ENCODE measurements at regions not wholly inside any gene's neighbourhood (a gene's known extent, or its start where the extent isn't known, plus 50 kb on each side); places are given as distances from the start of the nearest gene placed in this dataset.

DNA sequence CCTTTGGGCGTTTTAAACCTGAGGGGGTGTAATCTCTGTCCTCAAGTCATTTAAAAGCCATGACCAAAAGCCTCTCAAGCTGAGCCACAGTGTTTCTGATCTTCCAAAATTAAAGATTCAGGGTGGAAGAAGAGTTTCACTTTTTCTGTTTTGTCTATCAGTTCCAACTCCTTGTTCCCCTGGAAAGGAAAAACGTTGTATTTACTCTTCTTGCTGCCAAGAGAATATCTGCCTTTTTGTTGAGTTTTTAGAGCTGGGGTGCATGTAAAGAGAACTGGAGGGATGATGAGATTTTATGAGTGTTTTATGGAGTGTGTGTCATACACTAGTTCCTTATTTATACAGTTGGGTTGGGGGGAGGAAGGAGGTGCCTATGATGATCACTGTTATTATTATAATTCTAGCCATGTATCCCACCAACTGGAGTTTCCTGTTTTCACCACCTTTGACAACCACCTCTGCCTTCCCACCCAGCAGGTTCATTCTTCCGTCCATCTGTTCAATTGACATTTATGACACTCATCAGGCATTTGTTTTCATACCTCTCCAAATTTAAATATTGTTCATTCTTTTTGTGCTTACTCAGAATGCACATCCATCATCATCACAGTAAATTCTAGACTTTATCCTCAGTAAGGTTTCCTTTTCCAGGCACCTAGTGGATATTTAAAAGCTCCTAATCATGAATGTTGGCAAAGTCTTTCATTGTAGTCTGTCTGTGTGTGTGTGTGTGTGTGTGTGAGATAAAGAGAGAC lies 97.9 kb upstream of the MPDZ start:
- Histone ChIP-seq H3K27ac (no peak overlapping the region), H3K4me1 (ENCODE audit: low read depth) (no peaks in the 10 kb centered on the region), H3K36me3 (no peaks in the 10 kb centered on the region), H3K27me3 (no peaks in the 10 kb centered on the region), H3K4me3 (no peak overlapping the region), H3K9me3 (ENCODE audit: low read depth) (no peaks in the 10 kb centered on the region)
- TF ChIP-seq, protein P1, sequence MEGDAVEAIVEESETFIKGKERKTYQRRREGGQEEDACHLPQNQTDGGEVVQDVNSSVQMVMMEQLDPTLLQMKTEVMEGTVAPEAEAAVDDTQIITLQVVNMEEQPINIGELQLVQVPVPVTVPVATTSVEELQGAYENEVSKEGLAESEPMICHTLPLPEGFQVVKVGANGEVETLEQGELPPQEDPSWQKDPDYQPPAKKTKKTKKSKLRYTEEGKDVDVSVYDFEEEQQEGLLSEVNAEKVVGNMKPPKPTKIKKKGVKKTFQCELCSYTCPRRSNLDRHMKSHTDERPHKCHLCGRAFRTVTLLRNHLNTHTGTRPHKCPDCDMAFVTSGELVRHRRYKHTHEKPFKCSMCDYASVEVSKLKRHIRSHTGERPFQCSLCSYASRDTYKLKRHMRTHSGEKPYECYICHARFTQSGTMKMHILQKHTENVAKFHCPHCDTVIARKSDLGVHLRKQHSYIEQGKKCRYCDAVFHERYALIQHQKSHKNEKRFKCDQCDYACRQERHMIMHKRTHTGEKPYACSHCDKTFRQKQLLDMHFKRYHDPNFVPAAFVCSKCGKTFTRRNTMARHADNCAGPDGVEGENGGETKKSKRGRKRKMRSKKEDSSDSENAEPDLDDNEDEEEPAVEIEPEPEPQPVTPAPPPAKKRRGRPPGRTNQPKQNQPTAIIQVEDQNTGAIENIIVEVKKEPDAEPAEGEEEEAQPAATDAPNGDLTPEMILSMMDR (IDR thresholded peaks at IDR 0.05; ENCODE audit: low read depth, low read length) = no peak
- no peak for DNase-seq (ENCODE audit: low read depth in 1 of 2, low spot score in 1 of 2)

DNA sequence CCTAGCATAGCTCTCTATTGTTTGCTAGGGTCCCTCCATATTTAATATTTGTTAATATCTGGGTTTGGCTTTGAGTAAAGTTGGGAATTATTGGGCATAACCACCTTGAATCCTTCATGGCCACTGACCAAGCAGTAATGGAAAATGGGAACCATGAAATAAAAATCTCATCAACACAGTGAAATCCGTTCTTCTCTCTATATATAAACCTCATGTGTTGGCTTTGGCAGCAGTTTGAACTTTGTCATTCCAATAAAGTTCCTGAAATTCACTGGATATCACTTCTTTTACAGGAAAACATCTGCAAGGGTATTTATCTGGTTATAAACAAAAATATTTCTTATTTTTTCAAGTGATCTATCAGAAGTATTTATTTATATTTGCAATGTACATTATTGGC lies 93.0 kb upstream of the MPDZ start:
- Histone ChIP-seq H3K36me3 (no peaks in the 10 kb centered on the region), H3K4me3 (no peak overlapping the region), H3K4me1 (ENCODE audit: low read depth) (no peaks in the 10 kb centered on the region), H3K27me3 (no peaks in the 10 kb centered on the region), H3K27ac (no peak overlapping the region), H3K9me3 (ENCODE audit: low read depth) (no peaks in the 10 kb centered on the region)
- no peak for DNase-seq (ENCODE audit: low read depth in 1 of 2, low spot score in 1 of 2)
- TF ChIP-seq, protein P1 (IDR thresholded peaks at IDR 0.05; ENCODE audit: low read depth, low read length) = no peak

DNA sequence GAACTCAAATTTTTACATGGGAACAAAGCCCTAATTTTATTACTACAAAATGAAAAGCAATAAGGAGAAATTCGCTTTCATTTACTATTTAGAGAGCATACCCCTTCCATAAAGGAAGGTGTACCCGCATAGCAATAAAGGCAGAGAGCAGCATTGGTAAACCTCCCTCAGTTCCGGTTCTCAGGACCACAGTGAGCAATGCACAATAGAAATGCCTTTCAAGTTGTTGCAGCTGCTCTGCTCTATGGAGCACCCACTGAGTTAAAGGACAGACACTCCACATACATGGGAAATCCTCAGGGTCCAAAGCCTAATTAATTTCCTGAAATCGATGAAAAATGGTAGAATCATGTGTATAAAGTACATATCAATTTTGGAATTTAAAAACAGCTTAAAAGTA lies 89.9 kb upstream of the MPDZ start:
- no peak overlapping the region for H3K4me3 ChIP-seq
- TF ChIP-seq, protein P1 (IDR thresholded peaks at IDR 0.05; ENCODE audit: low read depth, low read length) = no peak
- no peaks in the 10 kb centered on the region for H3K27me3 ChIP-seq

DNA sequence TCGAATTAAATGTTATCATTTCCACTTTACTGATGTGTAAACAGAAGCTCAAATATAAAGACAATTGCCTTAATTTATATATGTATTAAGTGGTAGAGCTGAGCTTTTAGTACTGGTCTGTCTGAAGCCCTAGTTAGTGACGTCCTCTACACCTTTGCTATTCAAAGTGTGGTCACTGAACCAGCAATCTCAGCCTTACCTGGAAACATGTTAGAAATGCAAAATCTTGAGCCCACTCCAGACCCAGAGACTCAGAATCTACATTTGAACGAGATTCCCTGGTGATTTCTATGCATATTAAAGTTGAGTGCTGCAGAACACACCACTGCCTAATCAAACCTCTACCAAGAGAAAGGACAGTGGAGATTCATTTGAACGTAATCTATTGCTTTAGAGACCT lies 88.3 kb upstream of the MPDZ start:
- TF ChIP-seq, protein P1 (IDR thresholded peaks at IDR 0.05; ENCODE audit: low read depth, low read length) = no peak
- H3K36me3 ChIP-seq = no peaks in the 10 kb centered on the region
- no peak for DNase-seq (ENCODE audit: low read depth in 1 of 2, low spot score in 1 of 2)
- no peaks in the 10 kb centered on the region for H3K4me1 ChIP-seq (ENCODE audit: low read depth)
- H3K27ac ChIP-seq = no peak overlapping the region
- no peak overlapping the region for H3K4me3 ChIP-seq
- no peaks in the 10 kb centered on the region for H3K27me3 ChIP-seq
- H3K9me3 ChIP-seq (ENCODE audit: low read depth) = no peaks in the 10 kb centered on the region

More for the DNA sequence above, 89.9 kb upstream of the MPDZ start:
- Histone ChIP-seq H3K27ac (no peak overlapping the region), H3K9me3 (ENCODE audit: low read depth) (no peaks in the 10 kb centered on the region), H3K36me3 (no peaks in the 10 kb centered on the region), H3K4me1 (ENCODE audit: low read depth) (no peaks in the 10 kb centered on the region)
- peak in 1 of 2 donors; percentile 7 for DNase-seq (ENCODE audit: low read depth in 1 of 2, low spot score in 1 of 2)

DNA sequence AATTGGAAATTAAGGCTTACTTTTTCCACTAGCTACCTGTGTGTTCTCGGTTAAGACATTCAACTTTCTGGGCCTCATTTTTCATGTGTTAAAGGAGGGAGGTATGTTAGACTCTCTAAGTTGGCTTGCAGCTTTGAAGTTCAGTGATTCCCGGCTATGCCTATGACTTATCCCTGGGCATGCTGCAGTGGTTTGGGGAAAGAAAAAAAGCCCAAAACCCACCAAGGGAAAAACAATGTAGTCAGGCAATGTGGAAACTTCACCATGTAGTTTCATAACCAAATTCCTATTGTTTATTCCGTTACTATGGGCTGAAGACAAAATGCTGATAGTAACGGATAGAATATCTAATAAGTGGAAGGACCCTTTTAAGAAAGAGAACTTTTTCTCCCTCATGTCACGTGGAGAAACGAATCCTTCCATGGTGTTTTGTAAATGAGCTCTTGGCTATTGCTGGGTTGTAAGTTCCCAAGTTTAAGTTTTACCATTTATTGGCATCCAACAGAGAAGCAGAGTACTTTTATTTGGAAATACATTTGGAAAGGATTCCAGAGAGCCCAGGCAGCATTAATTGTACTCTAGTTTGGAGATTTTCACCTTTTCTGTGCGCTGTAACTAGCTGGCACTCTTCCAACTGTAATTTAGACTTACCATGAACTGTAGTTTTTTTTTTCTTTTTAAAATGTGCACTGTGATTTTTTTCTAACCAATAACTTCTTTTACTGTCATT lies 84.9 kb upstream of the MPDZ start:
- TF ChIP-seq, protein P1 (IDR thresholded peaks at IDR 0.05; ENCODE audit: low read depth, low read length) = no peak
- no peaks in the 10 kb centered on the region for H3K9me3 ChIP-seq (ENCODE audit: low read depth)
- no peaks in the 10 kb centered on the region for H3K27me3 ChIP-seq
- H3K27ac ChIP-seq = no peak overlapping the region
- H3K36me3 ChIP-seq = no peaks in the 10 kb centered on the region
- H3K4me1 ChIP-seq (ENCODE audit: low read depth) = no peaks in the 10 kb centered on the region
- no peak overlapping the region for H3K4me3 ChIP-seq
- DNase-seq (ENCODE audit: low read depth in 1 of 2, low spot score in 1 of 2) = peak in 1 of 2 donors; percentile 57
